Hepatocyte (in vitro differentiated cells): ENCODE measurements at regions not wholly inside any gene's neighbourhood (a gene's known extent, or its start where the extent isn't known, plus 50 kb on each side); places are given as distances from the start of the nearest gene placed in this dataset.

ENCODE experiments used
- EZH2 ChIP-seq: fragments of 200-600 bp; sonication (generic); IDR thresholded peaks from 2 replicates; pipeline ENCODE4 v1.6.1; 2016; ENCODE audit warnings: antibody characterized with exemption, mild to moderate bottlenecking, borderline replicate concordance
- TF ChIP-seq, protein P1 (sequence below): fragments of 200-600 bp; sonication (generic); IDR thresholded peaks from 2 replicates; pipeline ENCODE4 v1.5.1; 2016; ENCODE audit warnings: antibody characterized with exemption, mild to moderate bottlenecking; ENCODE audit not compliant: poor library complexity

GRCh38 chr15:35693286-35693685, 147.3 kb upstream of the DPH6 start:
- TF ChIP-seq, protein P1, sequence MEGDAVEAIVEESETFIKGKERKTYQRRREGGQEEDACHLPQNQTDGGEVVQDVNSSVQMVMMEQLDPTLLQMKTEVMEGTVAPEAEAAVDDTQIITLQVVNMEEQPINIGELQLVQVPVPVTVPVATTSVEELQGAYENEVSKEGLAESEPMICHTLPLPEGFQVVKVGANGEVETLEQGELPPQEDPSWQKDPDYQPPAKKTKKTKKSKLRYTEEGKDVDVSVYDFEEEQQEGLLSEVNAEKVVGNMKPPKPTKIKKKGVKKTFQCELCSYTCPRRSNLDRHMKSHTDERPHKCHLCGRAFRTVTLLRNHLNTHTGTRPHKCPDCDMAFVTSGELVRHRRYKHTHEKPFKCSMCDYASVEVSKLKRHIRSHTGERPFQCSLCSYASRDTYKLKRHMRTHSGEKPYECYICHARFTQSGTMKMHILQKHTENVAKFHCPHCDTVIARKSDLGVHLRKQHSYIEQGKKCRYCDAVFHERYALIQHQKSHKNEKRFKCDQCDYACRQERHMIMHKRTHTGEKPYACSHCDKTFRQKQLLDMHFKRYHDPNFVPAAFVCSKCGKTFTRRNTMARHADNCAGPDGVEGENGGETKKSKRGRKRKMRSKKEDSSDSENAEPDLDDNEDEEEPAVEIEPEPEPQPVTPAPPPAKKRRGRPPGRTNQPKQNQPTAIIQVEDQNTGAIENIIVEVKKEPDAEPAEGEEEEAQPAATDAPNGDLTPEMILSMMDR: no peak
- no peak for TF ChIP-seq EZH2
